GM18951 (cell line): ENCODE measurements at regions not wholly inside any gene's neighbourhood (a gene's known extent, or its start where the extent isn't known, plus 50 kb on each side); places are given as distances from the start of the nearest gene placed in this dataset.

Source experiments
- POLR2A ChIP-seq: IDR thresholded peaks from 4 replicates; pipeline ENCODE4 v1.6.1; 2011; ENCODE audit warnings: mild to moderate bottlenecking; ENCODE audit not compliant: insufficient read length, insufficient read depth; ENCODE audit errors: extremely low read depth
- in situ Hi-C: fragments of 300-500 bp; cut with MboI; formaldehyde crosslinking; loops from one replicate; pipeline ENCODE4 v1.12.0; 2022; ENCODE audit warnings: low sequenced_read_pairs, mixed read lengths, inconsistent platforms; ENCODE audit not compliant: unreplicated experiment

- in situ Hi-C loops: no loop called here
- TF ChIP-seq POLR2A: no peak
These were observed 84.6 kb upstream of the SERBP1 start for GRCh38 chr1:67514786-67515185.

DNA sequence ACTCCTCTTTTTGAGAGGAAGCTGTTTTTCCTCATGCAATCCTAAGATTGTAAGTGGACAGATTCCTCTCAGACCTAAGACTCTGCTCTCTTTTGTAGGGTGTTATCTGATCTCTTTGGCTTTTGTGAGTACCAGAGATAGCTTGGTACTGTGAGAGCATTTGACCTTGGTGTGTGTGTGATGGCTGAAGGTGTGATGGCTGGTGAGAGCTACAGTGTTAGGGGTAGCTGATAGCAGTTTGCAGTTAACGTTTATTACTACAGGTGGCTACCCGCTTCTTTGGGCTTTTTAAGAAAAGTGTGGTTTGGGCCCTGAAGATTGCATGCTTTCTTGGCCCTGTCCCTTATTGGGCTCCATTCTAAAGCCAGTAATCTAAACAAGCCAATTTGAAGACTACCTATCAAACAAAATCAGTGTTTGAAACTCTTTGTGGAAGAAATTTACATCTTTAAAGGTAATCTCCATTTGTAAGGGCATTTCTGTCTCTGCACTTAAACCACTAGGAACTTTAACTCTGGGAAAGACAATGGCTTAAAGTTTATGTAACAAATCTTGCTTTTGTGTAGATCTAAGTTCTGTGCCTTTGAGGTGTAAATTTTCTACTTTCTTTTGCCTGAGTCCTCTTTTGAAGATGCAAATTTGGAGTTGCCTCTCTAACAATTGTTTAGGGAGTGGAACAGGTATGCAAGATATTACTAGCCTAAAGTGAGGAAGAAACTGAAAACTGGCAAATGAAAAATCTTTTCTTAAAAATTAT, 85.3 kb upstream of the SERBP1 start:
- in situ Hi-C loops: no loop called here

DNA sequence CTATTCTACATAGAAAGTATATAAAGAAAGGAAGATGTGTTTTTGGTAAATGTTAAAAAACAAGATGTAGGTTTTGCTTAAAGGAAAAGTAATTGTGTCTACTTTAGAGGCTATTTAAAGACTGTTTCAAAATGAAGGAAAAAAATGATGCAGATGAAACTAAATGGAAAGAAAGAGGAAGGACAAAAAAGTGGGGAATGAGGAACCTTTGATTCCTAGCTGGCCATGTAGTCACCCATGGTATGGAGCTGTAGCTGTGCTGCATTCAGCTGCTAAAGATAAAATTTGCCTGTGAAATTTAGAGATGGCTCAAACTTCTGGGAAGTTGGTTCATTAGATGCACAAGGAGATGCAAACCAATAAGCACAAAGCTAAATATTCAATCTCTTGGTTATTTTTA, 86.8 kb upstream of the SERBP1 start:
- in situ Hi-C loops: no loop called here
- no peak for TF ChIP-seq POLR2A

More for the DNA sequence above, 85.3 kb upstream of the SERBP1 start:
- no peak for TF ChIP-seq POLR2A

- in situ Hi-C loops: no loop called here
- TF ChIP-seq POLR2A: no peak
These were observed 91.8 kb upstream of the SERBP1 start for GRCh38 chr1:67522001-67522441.

DNA sequence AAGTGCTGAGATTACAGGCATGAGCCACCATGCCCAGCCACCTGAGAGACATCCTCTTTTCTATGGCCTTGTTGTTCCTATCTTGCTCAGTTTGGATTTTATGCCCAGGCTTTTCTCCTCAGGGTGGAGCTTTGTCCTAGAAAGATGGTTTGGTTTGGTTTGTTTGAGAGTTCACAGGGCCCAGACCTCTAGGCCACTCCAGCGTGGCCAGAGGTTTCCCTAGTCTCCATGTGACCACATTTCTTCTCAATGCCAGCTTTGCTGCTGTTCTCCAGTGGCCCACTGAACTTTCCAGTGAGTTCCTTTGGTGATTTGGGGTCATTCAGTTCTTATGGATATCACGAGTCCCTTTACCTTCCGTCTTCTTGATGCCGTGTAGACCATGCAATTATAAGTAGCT, 92.6 kb upstream of the SERBP1 start:
- no peak for TF ChIP-seq POLR2A
- in situ Hi-C loops: no loop called here

DNA sequence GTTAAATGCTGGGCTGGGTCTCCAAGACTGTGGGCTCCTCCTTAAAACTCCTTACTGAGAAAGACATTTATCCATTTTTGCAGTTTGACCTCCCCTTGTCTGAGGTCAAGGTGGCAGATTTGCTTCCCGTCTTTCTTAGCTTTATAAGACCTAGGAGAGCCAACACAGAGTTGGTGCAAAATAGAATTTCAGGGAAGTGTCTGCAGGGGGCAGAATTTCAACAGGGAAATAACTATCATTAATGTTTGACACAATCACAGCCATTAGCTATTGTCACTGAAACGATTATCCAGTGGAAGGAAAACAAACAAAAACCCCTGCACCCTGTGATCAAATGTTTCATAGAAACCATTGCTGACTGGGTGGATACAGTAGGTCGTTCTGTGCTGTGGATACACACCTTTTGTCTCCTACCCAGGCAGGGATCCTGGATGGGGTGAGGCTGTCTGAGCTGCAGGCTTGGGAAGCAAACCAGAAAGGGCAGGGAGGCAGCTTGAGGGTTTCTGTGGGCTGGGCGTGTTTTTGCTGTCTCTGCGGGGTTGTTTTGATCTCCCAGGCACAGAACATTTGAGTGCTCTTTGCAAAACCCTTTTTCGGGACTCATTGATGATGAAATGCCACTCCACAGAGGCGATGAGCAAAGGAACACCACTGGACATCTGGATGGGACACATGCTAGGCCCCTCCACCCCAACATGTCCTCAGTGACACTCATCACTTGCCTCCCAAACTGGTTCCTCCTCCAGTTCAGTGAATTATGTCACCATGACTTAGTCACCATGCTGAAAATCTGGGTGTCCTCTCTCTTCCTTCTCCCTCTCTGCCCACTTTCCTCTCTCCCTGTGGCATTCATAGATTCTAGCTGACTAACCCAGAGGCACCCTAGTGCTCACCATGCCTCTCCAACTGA, 94.2 kb upstream of the SERBP1 start:
- TF ChIP-seq POLR2A: no peak
- in situ Hi-C loops: no loop called here

GRCh38 chr1:67525053-67525760, 95.0 kb upstream of the SERBP1 start:
- in situ Hi-C loops: no loop called here
- no peak for TF ChIP-seq POLR2A

GRCh38 chr1:67528141-67528540, 97.9 kb upstream of the SERBP1 start:
- in situ Hi-C loops: no loop called here
- no peak for TF ChIP-seq POLR2A

DNA sequence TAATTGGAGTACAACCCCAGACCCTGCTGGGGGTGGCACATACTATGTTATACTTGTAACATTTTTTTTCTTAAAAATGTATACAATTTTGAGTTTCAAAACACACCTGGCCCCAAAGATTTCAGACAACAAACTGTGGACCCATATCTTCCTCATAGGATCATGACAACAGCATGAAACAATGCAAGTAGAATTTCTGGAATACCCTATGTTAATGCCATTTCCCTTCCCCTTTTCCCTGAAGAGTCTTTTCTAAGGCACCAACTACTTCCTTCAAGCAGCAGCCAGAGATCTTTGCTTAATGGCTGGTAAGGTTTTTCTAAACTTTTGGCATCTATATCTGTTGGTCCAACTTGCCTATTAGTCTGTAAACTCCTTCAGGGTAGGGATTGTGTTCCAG, 99.9 kb upstream of the SERBP1 start:
- TF ChIP-seq POLR2A: no peak
- in situ Hi-C loops: no loop called here

GRCh38 chr1:67532452-67533216, 102.4 kb upstream of the SERBP1 start:
- no peak for TF ChIP-seq POLR2A
- in situ Hi-C loops: no loop called here

DNA sequence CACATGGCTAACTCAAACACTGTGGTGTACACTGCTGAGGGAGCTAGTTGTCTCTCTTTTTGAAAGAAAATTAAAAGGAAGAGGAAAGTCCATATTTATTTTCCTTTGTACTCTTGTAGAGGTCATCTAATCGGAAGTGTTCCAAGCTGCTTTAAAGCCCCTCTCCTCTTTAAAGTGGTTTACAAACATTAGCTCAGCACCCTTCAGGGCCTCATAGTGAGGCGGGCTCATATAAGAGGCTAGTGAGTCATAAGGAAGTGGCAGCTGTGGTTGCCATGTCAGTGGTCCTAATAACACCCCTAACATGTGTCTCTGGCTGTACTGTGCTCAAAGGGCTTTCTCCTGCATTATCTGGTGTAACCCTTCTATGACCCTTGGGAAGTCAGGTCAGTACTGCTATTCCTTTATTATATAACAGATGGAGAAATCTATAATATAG, 104.4 kb upstream of the SERBP1 start:
- in situ Hi-C loops: no loop called here
- TF ChIP-seq POLR2A: no peak

DNA sequence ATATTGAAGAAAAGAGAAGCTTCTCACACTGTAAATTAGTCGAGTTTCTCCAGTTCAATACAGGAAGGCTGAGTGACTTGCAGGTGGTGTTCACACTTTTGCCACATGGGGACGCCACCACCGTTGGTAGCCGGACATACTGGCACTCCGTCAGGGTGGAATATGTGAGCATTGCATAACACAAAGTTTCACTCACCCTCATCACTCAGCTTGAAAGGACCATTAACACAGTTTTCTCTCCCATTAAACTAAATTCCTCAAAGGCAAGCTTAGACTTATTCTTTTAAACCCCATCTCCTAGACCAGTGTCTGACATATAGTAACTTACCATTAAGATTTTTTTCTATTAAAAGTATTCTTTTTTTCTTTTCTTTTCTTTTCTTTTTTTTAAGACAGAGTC, 105.3 kb upstream of the SERBP1 start:
- in situ Hi-C loops: no loop called here
- TF ChIP-seq POLR2A: no peak
